Activated naive CD4-positive, alpha-beta T cell treated with anti-CD3 and anti-CD28 coated beads for 36 hours (primary cell): ENCODE measurements at regions not wholly inside any gene's neighbourhood (a gene's known extent, or its start where the extent isn't known, plus 50 kb on each side); places are given as distances from the start of the nearest gene placed in this dataset.

Experiments
- CTCF ChIA-PET: fragments of 350-600 bp; sonication (Branson Sonifier 250); formaldehyde crosslinking; loops from one replicate; lab custom pipeline; 2021; ENCODE audit warnings: antibody characterized with exemption; lab: Charles Lee
- DNase-seq: peaks from one replicate; pipeline ENCODE4 v3.0.0-alpha.2; 2020
- H3K27ac Mint-ChIP-seq: one replicate; pipeline ENCODE4 v1.8.0; 2021; ENCODE audit warnings: mild to moderate bottlenecking, mixed read lengths
- H3K27me3 Mint-ChIP-seq: one replicate; pipeline ENCODE4 v1.8.0; 2021; ENCODE audit warnings: low read depth, mixed read lengths
- H3K36me3 Mint-ChIP-seq: one replicate; pipeline ENCODE4 v1.8.0; 2021; ENCODE audit warnings: low read depth, mixed read lengths
- H3K4me1 Mint-ChIP-seq: one replicate; pipeline ENCODE4 v1.8.0; 2021; ENCODE audit warnings: low read depth, mixed read lengths
- H3K4me3 Mint-ChIP-seq: one replicate; pipeline ENCODE4 v1.8.0; 2021; ENCODE audit warnings: mild to moderate bottlenecking, moderate library complexity, mixed read lengths
- H3K9me3 Mint-ChIP-seq: one replicate; pipeline ENCODE4 v1.8.0; 2021; ENCODE audit warnings: mixed read lengths
- intact Hi-C: fragments of 100-400 bp; cut with micrococcal nuclease; formaldehyde crosslinking; loops from one replicate; pipeline ENCODE4 v1.15.1; 2023

- DNase-seq = no peak
- Mint-ChIP-seq H3K36me3 (no peaks in the 10 kb centered on the region), H3K9me3 (no peaks in the 10 kb centered on the region), H3K27me3 (no peaks in the 10 kb centered on the region), H3K4me3 (no peak overlapping the region), H3K4me1 (peaks cover 22% of the 10 kb centered on the region), H3K27ac (no peak overlapping the region)
- CTCF ChIA-PET = interaction anchor here (1.6 kb wide), 1 partner anchor 22 kb away, joined by 4 read pairs; no protein-coding TSS in a partner anchor
- intact Hi-C loops = no loop called here
Observed at GRCh38 chr11:47912843-47913437, 64.8 kb upstream of the NUP160 start.

DNA sequence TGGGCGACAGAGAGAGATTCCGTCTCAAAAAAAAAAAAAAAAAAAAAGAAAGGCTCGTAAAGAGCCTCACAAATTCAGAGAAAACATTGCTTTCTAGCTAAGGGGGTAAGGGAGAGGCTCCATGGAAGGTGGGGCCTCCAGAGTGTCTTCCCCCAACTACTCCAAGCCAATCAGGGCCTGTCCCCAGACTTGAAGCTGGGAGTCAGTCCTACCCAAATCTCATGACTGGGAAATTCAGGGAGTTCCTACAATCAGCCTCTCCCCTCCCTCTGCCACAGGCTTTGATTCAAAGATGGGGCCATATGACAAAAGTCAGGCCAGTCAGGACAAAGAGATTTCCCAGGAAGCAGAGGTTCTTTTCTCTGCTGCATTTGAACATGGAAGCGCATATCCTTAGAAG lies 63.0 kb upstream of the NUP160 start:
- Mint-ChIP-seq H3K36me3 (no peaks in the 10 kb centered on the region), H3K4me3 (no peak overlapping the region), H3K9me3 (no peaks in the 10 kb centered on the region), H3K27me3 (no peaks in the 10 kb centered on the region), H3K27ac (no peak overlapping the region), H3K4me1 (peaks cover 15% of the 10 kb centered on the region)
- CTCF ChIA-PET = interaction anchor here (1.1 kb wide), 1 partner anchor 197 kb away, joined by 3 read pairs; no protein-coding TSS in a partner anchor
- no peak for DNase-seq
- intact Hi-C loops = no loop called here

GRCh38 chr11:47908198-47908597 lies 60.0 kb upstream of the NUP160 start:
- H3K36me3 Mint-ChIP-seq = no peaks in the 10 kb centered on the region
- no peak overlapping the region for H3K27ac Mint-ChIP-seq
- intact Hi-C loops = no loop called here
- H3K9me3 Mint-ChIP-seq = no peaks in the 10 kb centered on the region
- peaks cover 3% of the 10 kb centered on the region for H3K4me1 Mint-ChIP-seq
- no peaks in the 10 kb centered on the region for H3K27me3 Mint-ChIP-seq
- CTCF ChIA-PET = interaction anchor here (1.1 to 1.6 kb wide), 3 partner anchors 24 to 207 kb away, joined by 3 read pairs; no protein-coding TSS in a partner anchor
- H3K4me3 Mint-ChIP-seq = no peak overlapping the region
- DNase-seq = no peak

DNA sequence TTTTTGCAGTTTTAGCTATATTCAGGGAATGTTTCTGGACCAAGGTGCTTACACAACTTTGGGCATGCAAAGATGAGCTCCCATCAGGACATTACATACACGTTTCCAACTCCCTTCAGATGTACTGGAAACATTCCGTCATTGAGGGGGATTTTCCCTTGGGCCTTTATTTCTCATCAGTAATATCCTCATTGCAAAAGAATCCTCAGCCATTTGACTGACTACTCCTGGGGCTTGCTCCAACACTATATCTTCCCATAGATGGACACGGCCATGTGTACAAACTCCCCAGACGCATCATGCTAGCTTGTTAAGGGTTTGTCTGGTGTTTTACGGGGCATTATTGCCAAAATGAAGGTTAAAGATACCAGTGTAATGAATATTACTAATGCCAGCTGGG lies 59.3 kb upstream of the NUP160 start:
- intact Hi-C loops = no loop called here
- peaks cover 3% of the 10 kb centered on the region for H3K4me1 Mint-ChIP-seq
- H3K4me3 Mint-ChIP-seq = no peak overlapping the region
- H3K36me3 Mint-ChIP-seq = no peaks in the 10 kb centered on the region
- H3K9me3 Mint-ChIP-seq = no peaks in the 10 kb centered on the region
- no peak for DNase-seq
- H3K27ac Mint-ChIP-seq = no peak overlapping the region
- H3K27me3 Mint-ChIP-seq = no peaks in the 10 kb centered on the region
- CTCF ChIA-PET = interaction anchor here (0.6 to 1.6 kb wide), 3 partner anchors 24 to 208 kb away, joined by 3 read pairs; no protein-coding TSS in a partner anchor

DNA sequence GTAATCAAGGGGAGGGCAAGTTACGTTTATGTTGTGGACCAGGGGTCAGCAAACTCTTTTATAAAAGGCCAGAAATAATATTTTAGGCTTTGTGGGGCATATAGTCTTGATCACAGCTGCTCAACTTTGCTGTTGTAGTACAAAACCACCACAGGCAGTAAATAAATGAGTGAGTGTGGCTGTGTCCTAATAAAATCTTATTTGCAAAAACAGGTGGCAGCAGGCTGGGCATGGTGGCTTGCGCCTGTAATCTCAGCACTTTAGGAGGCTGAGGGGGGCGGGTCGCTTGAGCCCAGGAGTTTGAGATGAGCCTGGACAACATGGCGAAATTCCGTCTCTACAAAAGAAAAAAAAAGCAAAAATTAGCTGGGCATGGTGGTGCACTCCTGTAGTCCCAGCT lies 57.9 kb upstream of the NUP160 start:
- no peaks in the 10 kb centered on the region for H3K27me3 Mint-ChIP-seq
- H3K36me3 Mint-ChIP-seq = no peaks in the 10 kb centered on the region
- intact Hi-C loops = no loop called here
- H3K4me3 Mint-ChIP-seq = no peak overlapping the region
- CTCF ChIA-PET = no interaction called here
- no peaks in the 10 kb centered on the region for H3K9me3 Mint-ChIP-seq
- no peak overlapping the region for H3K27ac Mint-ChIP-seq
- H3K4me1 Mint-ChIP-seq = peaks cover 3% of the 10 kb centered on the region
- no peak for DNase-seq

- Mint-ChIP-seq H3K36me3 (no peaks in the 10 kb centered on the region), H3K4me3 (no peak overlapping the region), H3K4me1 (peaks cover 3% of the 10 kb centered on the region), H3K27ac (no peak overlapping the region), H3K9me3 (no peaks in the 10 kb centered on the region), H3K27me3 (no peaks in the 10 kb centered on the region)
- no peak for DNase-seq
- intact Hi-C loops = no loop called here
- CTCF ChIA-PET = no interaction called here
Observed at GRCh38 chr11:47905358-47906059, 57.4 kb upstream of the NUP160 start.

GRCh38 chr11:47904808-47905207 lies 56.7 kb upstream of the NUP160 start:
- CTCF ChIA-PET = no interaction called here
- intact Hi-C loops = no loop called here

GRCh38 chr11:47904048-47904447 lies 55.9 kb upstream of the NUP160 start:
- peaks cover 9% of the 10 kb centered on the region for H3K4me1 Mint-ChIP-seq
- no peaks in the 10 kb centered on the region for H3K36me3 Mint-ChIP-seq
- CTCF ChIA-PET = no interaction called here
- no peaks in the 10 kb centered on the region for H3K9me3 Mint-ChIP-seq
- H3K4me3 Mint-ChIP-seq = no peak overlapping the region
- intact Hi-C loops = no loop called here
- no peak overlapping the region for H3K27ac Mint-ChIP-seq
- H3K27me3 Mint-ChIP-seq = no peaks in the 10 kb centered on the region
- no peak for DNase-seq

More at GRCh38 chr11:47904808-47905207, 56.7 kb upstream of the NUP160 start:
- Mint-ChIP-seq H3K27ac (no peak overlapping the region), H3K36me3 (no peaks in the 10 kb centered on the region), H3K9me3 (no peaks in the 10 kb centered on the region), H3K4me1 (peaks cover 8% of the 10 kb centered on the region), H3K27me3 (no peaks in the 10 kb centered on the region), H3K4me3 (no peak overlapping the region)
- DNase-seq = no peak

- no peaks in the 10 kb centered on the region for H3K36me3 Mint-ChIP-seq
- DNase-seq = no peak
- CTCF ChIA-PET = no interaction called here
- no peak overlapping the region for H3K27ac Mint-ChIP-seq
- intact Hi-C loops = no loop called here
- H3K4me1 Mint-ChIP-seq = peaks cover 7% of the 10 kb centered on the region
- H3K9me3 Mint-ChIP-seq = peaks cover 1% of the 10 kb centered on the region
- H3K27me3 Mint-ChIP-seq = no peaks in the 10 kb centered on the region
- H3K4me3 Mint-ChIP-seq = no peak overlapping the region
Observed at GRCh38 chr11:47899801-47900200, 51.7 kb upstream of the NUP160 start.
